Neural cell (in vitro differentiated cells): ENCODE measurements at regions not wholly inside any gene's neighbourhood (a gene's known extent, or its start where the extent isn't known, plus 50 kb on each side); places are given as distances from the start of the nearest gene placed in this dataset.

Experiments
- H2AFZ ChIP-seq: fragments of 200-600, 300-800 bp; sonication (generic), shearing (Covaris generic); 2 replicates; pipeline ENCODE4 v1.6.0; 2014; ENCODE audit warnings: low read depth, mild to moderate bottlenecking, antibody characterized with exemption, low read length, moderate library complexity
- H3F3A ChIP-seq: fragments of 200-600 bp; shearing (Covaris generic); 2 replicates; pipeline ENCODE4 v1.6.1; 2016; ENCODE audit warnings: mild to moderate bottlenecking, moderate library complexity, mixed read lengths, antibody characterized with exemption, low read length; ENCODE audit not compliant: insufficient read depth, poor library complexity, severe bottlenecking
- H3K27ac ChIP-seq: fragments of 200-600, 300-800 bp; sonication (generic), shearing (Covaris generic); 2 replicates; pipeline ENCODE4 v1.5.1; 2014; ENCODE audit warnings: mild to moderate bottlenecking, low read length, moderate library complexity
- H3K27me3 ChIP-seq: fragments of 300-800, 200-600 bp; sonication (generic), shearing (Covaris generic); 2 replicates; pipeline ENCODE4 v1.6.0; 2014; ENCODE audit warnings: mild to moderate bottlenecking, low read depth, low read length, moderate library complexity; ENCODE audit not compliant: insufficient read depth
- H3K36me3 ChIP-seq: fragments of 300-800, 200-600 bp; sonication (generic), shearing (Covaris generic); 2 replicates; pipeline ENCODE4 v1.5.1; 2014; ENCODE audit warnings: mild to moderate bottlenecking, antibody characterized with exemption, low read length, moderate library complexity; ENCODE audit not compliant: insufficient read depth
- H3K4me2 ChIP-seq: fragments of 300-800, 200-600 bp; sonication (generic), shearing (Covaris generic); 2 replicates; pipeline ENCODE4 v1.6.0; 2014; ENCODE audit warnings: mild to moderate bottlenecking, low read length
- H3K4me3 ChIP-seq: fragments of 300-800, 200-600 bp; sonication (generic), shearing (Covaris generic); 2 replicates; pipeline ENCODE4 v1.5.1; 2014; ENCODE audit warnings: mild to moderate bottlenecking, low read length, moderate library complexity
- H3K79me2 ChIP-seq: fragments of 200-600 bp; shearing (Covaris generic); replicated peaks from 2 replicates; pipeline ENCODE4 v1.6.0; 2014; ENCODE audit warnings: mild to moderate bottlenecking, low read length, moderate library complexity; ENCODE audit not compliant: insufficient read depth
- H3K9ac ChIP-seq: fragments of 300-800, 200-600 bp; sonication (generic), shearing (Covaris generic); 2 replicates; pipeline ENCODE4 v1.6.1; 2016; ENCODE audit warnings: mild to moderate bottlenecking, low read length, mixed read lengths
- H3K9me2 ChIP-seq: fragments of 200-600 bp; shearing (Covaris generic); 2 replicates; pipeline ENCODE4 v1.6.1; 2016; ENCODE audit warnings: mild to moderate bottlenecking, low read length, mixed read lengths; ENCODE audit not compliant: insufficient read depth
- H3K9me3 ChIP-seq: fragments of 200-600, 300-800 bp; sonication (generic), shearing (Covaris generic); 2 replicates; pipeline ENCODE4 v1.6.1; 2016; ENCODE audit warnings: mild to moderate bottlenecking, mixed run types, low read length, moderate library complexity, mixed read lengths
- H4K20me1 ChIP-seq: fragments of 200-600 bp; shearing (Covaris generic); 2 replicates; pipeline ENCODE4 v1.6.1; 2016; ENCODE audit warnings: mild to moderate bottlenecking, mixed run types; ENCODE audit not compliant: insufficient read depth
- CTCF ChIP-seq: fragments of 450-650 bp; IDR thresholded peaks from 2 replicates; pipeline ENCODE4 v1.5.1; 2014; ENCODE audit warnings: antibody characterized with exemption, mild to moderate bottlenecking, moderate library complexity; ENCODE audit not compliant: poor library complexity, severe bottlenecking
- EP300 ChIP-seq: fragments of 450-650 bp; conservative IDR thresholded peaks from 2 replicates; pipeline ENCODE4 v1.6.1; 2014; ENCODE audit warnings: antibody characterized with exemption, mild to moderate bottlenecking, moderate library complexity; ENCODE audit not compliant: poor library complexity, severe bottlenecking
- EZH2 ChIP-seq: fragments of 200-600, 300-800 bp; shearing (Covaris generic), sonication (generic); IDR thresholded peaks from 2 replicates; pipeline ENCODE4 v1.6.1; 2014; ENCODE audit warnings: antibody characterized with exemption, low read length, borderline replicate concordance, mild to moderate bottlenecking; ENCODE audit not compliant: insufficient read depth, poor library complexity, severe bottlenecking
- MXI1 ChIP-seq: fragments of 450-650 bp; conservative IDR thresholded peaks from 2 replicates; pipeline ENCODE4 v1.6.1; 2014; ENCODE audit warnings: antibody characterized with exemption, mild to moderate bottlenecking; ENCODE audit not compliant: poor library complexity, severe bottlenecking
- POLR2AphosphoS5 ChIP-seq: IDR thresholded peaks from 2 replicates; pipeline ENCODE4 v1.6.1; 2012
- RAD21 ChIP-seq: fragments of 450-650 bp; conservative IDR thresholded peaks from 2 replicates; pipeline ENCODE4 v1.6.1; 2014; ENCODE audit warnings: antibody characterized with exemption, mild to moderate bottlenecking, moderate library complexity
- REST ChIP-seq: IDR thresholded peaks from 2 replicates; pipeline ENCODE4 v1.6.1; 2012; ENCODE audit warnings: borderline replicate concordance
- SMC3 ChIP-seq: fragments of 450-650 bp; conservative IDR thresholded peaks from 2 replicates; pipeline ENCODE4 v1.6.1; 2014; ENCODE audit warnings: antibody characterized with exemption, mild to moderate bottlenecking, moderate library complexity; ENCODE audit not compliant: poor library complexity
- TAF1 ChIP-seq: IDR thresholded peaks from 2 replicates; pipeline ENCODE4 v1.6.1; 2012; ENCODE audit warnings: low read depth

GRCh38 chr2:42935692-42936671 lies 143.6 kb upstream of the HAAO start:
- H3K9me3 ChIP-seq: no peaks in the 10 kb centered on the region
- TF ChIP-seq SMC3: no peak
- no peak for TF ChIP-seq CTCF
- no peak for TF ChIP-seq EZH2
- TF ChIP-seq POLR2AphosphoS5: no peak
- TF ChIP-seq REST: no peak
- TF ChIP-seq RAD21: no peak
- TF ChIP-seq MXI1: no peak
- TF ChIP-seq TAF1: no peak
- no peak for TF ChIP-seq EP300
- no peak overlapping the region for H3K4me3 ChIP-seq
- no peaks in the 10 kb centered on the region for H4K20me1 ChIP-seq
- no peak overlapping the region for H2AFZ ChIP-seq
- no peak overlapping the region for H3K9ac ChIP-seq
- no peak overlapping the region for H3K27ac ChIP-seq
- H3K4me2 ChIP-seq: no peak overlapping the region
- H3K9me2 ChIP-seq: no peaks in the 10 kb centered on the region
- H3F3A ChIP-seq: no peaks in the 10 kb centered on the region
- no peaks in the 10 kb centered on the region for H3K79me2 ChIP-seq
- no peaks in the 10 kb centered on the region for H3K27me3 ChIP-seq
- no peaks in the 10 kb centered on the region for H3K36me3 ChIP-seq

GRCh38 chr2:42934580-42935186 lies 142.3 kb upstream of the HAAO start:
- no peaks in the 10 kb centered on the region for H3K79me2 ChIP-seq
- TF ChIP-seq TAF1 (no peak), CTCF (no peak), RAD21 (no peak), MXI1 (no peak), EZH2 (no peak), SMC3 (no peak), REST (no peak), EP300 (no peak), POLR2AphosphoS5 (no peak)
- H3K36me3 ChIP-seq: no peaks in the 10 kb centered on the region
- H3K9ac ChIP-seq: no peak overlapping the region
- no peak overlapping the region for H3K27ac ChIP-seq
- H4K20me1 ChIP-seq: no peaks in the 10 kb centered on the region
- no peaks in the 10 kb centered on the region for H3K9me3 ChIP-seq
- H3K4me2 ChIP-seq: no peak overlapping the region
- H3K27me3 ChIP-seq: no peaks in the 10 kb centered on the region
- H3K4me3 ChIP-seq: no peak overlapping the region
- H3K9me2 ChIP-seq: no peaks in the 10 kb centered on the region
- no peaks in the 10 kb centered on the region for H3F3A ChIP-seq
- no peak overlapping the region for H2AFZ ChIP-seq
